Activated T-helper 1 cell treated with anti-CD3 and anti-CD28 coated beads, Interleukin-12 subunit alpha, Interleukin-12 subunit beta, Interleukin-2, Interleukin-4 antibody, amounts not matched to agents 30 ng/mL and 10 ng/mL and 1 ng/mL, durations not matched to agents 14 hours and 24 hours and 36 hours (primary cell): ENCODE measurements at regions not wholly inside any gene's neighbourhood (a gene's known extent, or its start where the extent isn't known, plus 50 kb on each side); places are given as distances from the start of the nearest gene placed in this dataset.

Experiments
- DNase-seq: peaks from one replicate; pipeline ENCODE4 v3.0.0; 2021; ENCODE audit warnings: low spot score
- H3K27ac Mint-ChIP-seq: one replicate; pipeline ENCODE4 v1.8.0; 2021; ENCODE audit warnings: mild to moderate bottlenecking, mixed read lengths
- H3K27me3 Mint-ChIP-seq: one replicate; pipeline ENCODE4 v1.8.0; 2022; ENCODE audit warnings: mild to moderate bottlenecking, moderate library complexity, mixed read lengths; ENCODE audit not compliant: insufficient read depth
- H3K36me3 Mint-ChIP-seq: one replicate; pipeline ENCODE4 v1.8.0; 2021; ENCODE audit warnings: low read depth, mixed read lengths
- H3K4me1 Mint-ChIP-seq: one replicate; pipeline ENCODE4 v1.8.0; 2021; ENCODE audit warnings: low read depth, mixed read lengths
- H3K4me3 Mint-ChIP-seq: one replicate; pipeline ENCODE4 v1.8.0; 2021; ENCODE audit warnings: mild to moderate bottlenecking, moderate library complexity, mixed read lengths
- H3K9me3 Mint-ChIP-seq: one replicate; pipeline ENCODE4 v1.8.0; 2021; ENCODE audit warnings: mixed read lengths
- intact Hi-C: fragments of 100-400 bp; cut with micrococcal nuclease; formaldehyde crosslinking; loops from one replicate; pipeline ENCODE4 v1.15.1; 2024

DNA sequence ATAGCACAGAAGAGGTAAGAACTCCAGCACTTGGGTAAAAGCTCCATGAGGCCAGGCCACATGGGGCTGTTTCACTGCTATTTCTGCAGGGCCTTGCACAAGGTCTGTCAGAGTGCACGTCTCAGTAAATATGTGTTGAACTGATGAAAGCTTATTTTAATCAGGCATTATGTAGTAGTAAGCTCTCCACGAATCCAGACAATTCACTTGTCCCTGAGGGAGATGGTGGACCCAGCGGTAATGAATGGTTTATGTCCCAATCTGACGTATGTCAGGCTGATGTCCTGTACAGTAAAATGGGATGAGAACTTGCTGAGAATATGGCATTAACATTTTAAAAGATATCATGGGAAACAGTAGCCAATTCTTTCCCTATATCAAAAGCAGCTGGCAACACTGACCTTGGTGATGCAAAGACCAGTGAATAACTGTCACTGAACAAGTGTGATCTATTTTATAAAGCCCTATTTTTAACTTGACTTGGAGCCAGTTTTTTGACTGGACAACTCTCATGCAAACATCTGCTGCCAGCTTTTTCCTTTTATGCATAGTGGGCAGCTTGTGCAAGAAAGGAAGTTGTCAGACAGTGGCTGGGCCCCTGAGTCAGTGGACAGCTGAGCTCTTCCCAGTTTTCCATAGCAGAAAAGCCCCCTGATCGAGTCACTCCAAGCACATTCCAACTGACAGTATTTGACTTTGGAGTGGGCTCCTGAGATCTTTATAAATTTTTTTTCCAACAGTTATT lies 519.8 kb upstream of the MDFIC2 start:
- intact Hi-C loops: no loop called here
- H3K4me1 Mint-ChIP-seq: no peaks in the 10 kb centered on the region
- peaks cover 9% of the 10 kb centered on the region for H3K27me3 Mint-ChIP-seq
- no peak overlapping the region for H3K27ac Mint-ChIP-seq
- H3K9me3 Mint-ChIP-seq: no peaks in the 10 kb centered on the region
- DNase-seq: no peak
- H3K36me3 Mint-ChIP-seq: no peaks in the 10 kb centered on the region
- no peak overlapping the region for H3K4me3 Mint-ChIP-seq

DNA sequence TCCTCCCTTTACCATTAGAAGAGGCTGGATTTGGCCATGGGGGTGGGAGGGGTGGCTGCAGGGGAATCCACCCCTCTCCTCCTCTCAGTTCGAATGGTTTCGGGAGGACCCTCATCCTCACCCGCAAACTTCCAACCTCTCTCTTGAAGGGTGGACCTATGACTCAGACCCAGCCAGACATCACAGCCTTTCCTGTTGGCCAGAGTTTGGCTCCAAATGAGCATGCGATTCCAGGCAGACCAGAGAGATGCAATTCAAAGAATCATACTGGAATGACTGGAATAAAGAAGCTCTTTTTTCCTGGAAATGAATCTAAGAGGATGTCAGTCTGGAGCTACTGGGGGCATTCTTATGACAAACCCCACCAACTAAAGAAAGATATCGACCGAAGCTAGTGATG lies 516.7 kb upstream of the MDFIC2 start:
- no peaks in the 10 kb centered on the region for H3K9me3 Mint-ChIP-seq
- intact Hi-C loops: no loop called here
- H3K36me3 Mint-ChIP-seq: no peaks in the 10 kb centered on the region
- no peak overlapping the region for H3K4me3 Mint-ChIP-seq
- no peaks in the 10 kb centered on the region for H3K4me1 Mint-ChIP-seq
- H3K27me3 Mint-ChIP-seq: peaks cover 4% of the 10 kb centered on the region
- DNase-seq: no peak
- H3K27ac Mint-ChIP-seq: no peak overlapping the region

DNA sequence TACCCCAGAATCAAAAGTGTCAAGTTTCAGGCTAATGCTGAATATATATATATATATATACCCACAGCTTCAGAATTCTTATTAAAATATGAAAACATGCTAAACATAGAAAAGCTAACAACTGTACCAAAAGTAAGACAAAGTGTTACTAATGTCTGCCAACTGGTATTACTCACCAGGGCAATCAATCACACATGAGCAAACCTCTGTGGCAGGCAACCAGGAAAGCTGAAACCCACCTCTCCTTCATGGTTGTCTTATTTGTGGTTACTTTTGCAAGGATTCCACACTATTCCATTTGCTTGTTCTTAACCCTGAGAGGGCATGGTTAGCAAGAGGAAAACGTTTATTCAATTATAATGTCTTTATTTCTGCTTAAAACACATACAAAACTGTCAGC lies 512.3 kb upstream of the MDFIC2 start:
- no peak overlapping the region for H3K27ac Mint-ChIP-seq
- intact Hi-C loops: no loop called here
- no peaks in the 10 kb centered on the region for H3K4me1 Mint-ChIP-seq
- H3K27me3 Mint-ChIP-seq: peaks cover 2% of the 10 kb centered on the region
- no peaks in the 10 kb centered on the region for H3K36me3 Mint-ChIP-seq
- H3K9me3 Mint-ChIP-seq: no peaks in the 10 kb centered on the region
- DNase-seq: no peak
- no peak overlapping the region for H3K4me3 Mint-ChIP-seq

DNA sequence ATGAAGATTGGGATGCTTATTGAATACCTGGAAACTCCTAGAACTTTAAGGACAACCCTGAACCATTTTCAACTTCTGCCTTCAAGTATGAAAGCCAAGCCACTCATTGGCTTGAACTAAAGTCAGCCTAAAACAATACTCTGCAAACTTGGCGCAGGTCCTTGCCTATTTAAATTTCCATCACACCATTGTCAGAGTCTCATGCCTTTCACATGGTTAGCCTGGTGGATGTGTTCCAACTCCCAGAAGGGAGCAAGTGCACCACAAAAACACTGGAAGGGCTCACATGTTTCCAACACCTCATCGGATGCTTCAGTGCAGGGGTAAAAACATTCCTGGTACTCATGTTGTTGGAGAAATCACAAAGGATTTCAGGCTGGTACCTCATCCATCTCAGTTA lies 511.6 kb upstream of the MDFIC2 start:
- no peak for DNase-seq
- intact Hi-C loops: no loop called here
- Mint-ChIP-seq H3K27ac (no peak overlapping the region), H3K4me3 (no peak overlapping the region), H3K27me3 (peaks cover 2% of the 10 kb centered on the region), H3K9me3 (no peaks in the 10 kb centered on the region), H3K4me1 (no peaks in the 10 kb centered on the region), H3K36me3 (no peaks in the 10 kb centered on the region)

GRCh38 chr3:70823622-70824021 lies 511.2 kb upstream of the MDFIC2 start:
- H3K4me3 Mint-ChIP-seq: no peak overlapping the region
- intact Hi-C loops: no loop called here
- no peaks in the 10 kb centered on the region for H3K36me3 Mint-ChIP-seq

DNA sequence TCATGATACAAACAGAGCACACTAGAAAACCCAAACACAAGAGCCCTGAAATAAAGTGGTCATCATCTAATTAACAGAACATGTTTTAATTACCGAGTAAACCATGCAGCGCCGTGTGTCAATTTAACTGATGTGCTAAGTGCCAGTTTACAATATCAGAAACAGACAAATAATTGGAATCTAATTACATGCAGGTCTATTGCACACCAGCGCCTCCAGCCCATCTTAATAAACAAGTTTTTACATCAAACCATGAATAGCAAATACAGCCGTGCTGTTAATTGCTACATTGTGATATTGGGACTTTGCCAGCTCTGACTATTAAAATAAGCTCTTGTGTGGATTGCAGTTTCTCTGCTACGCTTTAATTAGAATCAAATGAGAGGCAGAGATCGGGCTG lies 510.2 kb upstream of the MDFIC2 start:
- H3K9me3 Mint-ChIP-seq: no peaks in the 10 kb centered on the region
- H3K36me3 Mint-ChIP-seq: no peaks in the 10 kb centered on the region
- H3K27ac Mint-ChIP-seq: no peak overlapping the region
- DNase-seq: no peak
- no peak overlapping the region for H3K4me3 Mint-ChIP-seq
- no peaks in the 10 kb centered on the region for H3K27me3 Mint-ChIP-seq
- H3K4me1 Mint-ChIP-seq: no peaks in the 10 kb centered on the region
- intact Hi-C loops: no loop called here

More at GRCh38 chr3:70823622-70824021, 511.2 kb upstream of the MDFIC2 start:
- DNase-seq: no peak
- Mint-ChIP-seq H3K27ac (no peak overlapping the region), H3K9me3 (no peaks in the 10 kb centered on the region), H3K4me1 (no peaks in the 10 kb centered on the region), H3K27me3 (peaks cover 2% of the 10 kb centered on the region)

- no peaks in the 10 kb centered on the region for H3K4me1 Mint-ChIP-seq
- intact Hi-C loops: no loop called here
- no peak for DNase-seq
- H3K36me3 Mint-ChIP-seq: no peaks in the 10 kb centered on the region
- H3K4me3 Mint-ChIP-seq: no peak overlapping the region
- H3K9me3 Mint-ChIP-seq: peaks cover 2% of the 10 kb centered on the region
- no peaks in the 10 kb centered on the region for H3K27me3 Mint-ChIP-seq
- H3K27ac Mint-ChIP-seq: no peak overlapping the region
Observed at GRCh38 chr3:70821602-70822001, 509.2 kb upstream of the MDFIC2 start.

- H3K36me3 Mint-ChIP-seq: no peaks in the 10 kb centered on the region
- no peaks in the 10 kb centered on the region for H3K4me1 Mint-ChIP-seq
- no peak overlapping the region for H3K27ac Mint-ChIP-seq
- intact Hi-C loops: no loop called here
- peaks cover 6% of the 10 kb centered on the region for H3K9me3 Mint-ChIP-seq
- no peak overlapping the region for H3K4me3 Mint-ChIP-seq
- no peak for DNase-seq
- no peaks in the 10 kb centered on the region for H3K27me3 Mint-ChIP-seq
Observed at GRCh38 chr3:70820397-70820796, 508.0 kb upstream of the MDFIC2 start.

GRCh38 chr3:70818145-70818544 lies 505.7 kb upstream of the MDFIC2 start:
- intact Hi-C loops: no loop called here
- no peak for DNase-seq
- Mint-ChIP-seq H3K9me3 (peaks cover 6% of the 10 kb centered on the region), H3K4me1 (no peaks in the 10 kb centered on the region), H3K36me3 (no peaks in the 10 kb centered on the region), H3K27ac (no peak overlapping the region), H3K27me3 (no peaks in the 10 kb centered on the region), H3K4me3 (no peak overlapping the region)

GRCh38 chr3:70816346-70816745 lies 503.9 kb upstream of the MDFIC2 start:
- no peak for DNase-seq
- Mint-ChIP-seq H3K36me3 (no peaks in the 10 kb centered on the region), H3K4me3 (no peak overlapping the region), H3K27ac (no peak overlapping the region), H3K4me1 (no peaks in the 10 kb centered on the region), H3K9me3 (peaks cover 6% of the 10 kb centered on the region), H3K27me3 (no peaks in the 10 kb centered on the region)
- intact Hi-C loops: no loop called here

DNA sequence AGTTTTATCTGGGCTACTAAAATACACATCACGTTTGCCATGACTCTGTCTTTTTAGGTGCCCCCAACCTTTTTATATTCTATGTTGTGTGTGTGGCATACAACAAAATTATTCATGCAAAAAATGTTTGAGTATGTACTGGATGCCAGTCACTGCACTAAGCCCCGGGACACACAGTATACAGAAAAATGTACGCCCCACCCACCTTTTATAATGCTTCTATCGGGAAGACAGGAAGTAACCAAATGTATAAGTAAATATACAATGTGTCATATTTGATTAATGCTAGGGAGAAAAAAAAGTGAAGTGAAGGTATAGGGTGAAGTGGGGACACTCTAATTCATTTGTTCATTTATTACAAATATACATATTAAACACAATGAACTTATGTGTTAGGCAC lies 503.4 kb upstream of the MDFIC2 start:
- Mint-ChIP-seq H3K4me1 (no peaks in the 10 kb centered on the region), H3K27ac (no peak overlapping the region), H3K9me3 (peaks cover 6% of the 10 kb centered on the region), H3K36me3 (no peaks in the 10 kb centered on the region), H3K27me3 (no peaks in the 10 kb centered on the region), H3K4me3 (no peak overlapping the region)
- no peak for DNase-seq
- intact Hi-C loops: no loop called here

- Mint-ChIP-seq H3K36me3 (no peaks in the 10 kb centered on the region), H3K9me3 (peaks cover 6% of the 10 kb centered on the region), H3K27ac (no peak overlapping the region), H3K27me3 (no peaks in the 10 kb centered on the region), H3K4me3 (no peak overlapping the region), H3K4me1 (no peaks in the 10 kb centered on the region)
- intact Hi-C loops: no loop called here
- DNase-seq: no peak
Observed at GRCh38 chr3:70813311-70813710, 500.9 kb upstream of the MDFIC2 start.

GRCh38 chr3:70811880-70812279 lies 499.4 kb upstream of the MDFIC2 start:
- Mint-ChIP-seq H3K27ac (no peak overlapping the region), H3K4me1 (no peaks in the 10 kb centered on the region), H3K4me3 (no peak overlapping the region), H3K36me3 (no peaks in the 10 kb centered on the region), H3K9me3 (peaks cover 6% of the 10 kb centered on the region), H3K27me3 (no peaks in the 10 kb centered on the region)
- DNase-seq: no peak
- intact Hi-C loops: no loop called here

DNA sequence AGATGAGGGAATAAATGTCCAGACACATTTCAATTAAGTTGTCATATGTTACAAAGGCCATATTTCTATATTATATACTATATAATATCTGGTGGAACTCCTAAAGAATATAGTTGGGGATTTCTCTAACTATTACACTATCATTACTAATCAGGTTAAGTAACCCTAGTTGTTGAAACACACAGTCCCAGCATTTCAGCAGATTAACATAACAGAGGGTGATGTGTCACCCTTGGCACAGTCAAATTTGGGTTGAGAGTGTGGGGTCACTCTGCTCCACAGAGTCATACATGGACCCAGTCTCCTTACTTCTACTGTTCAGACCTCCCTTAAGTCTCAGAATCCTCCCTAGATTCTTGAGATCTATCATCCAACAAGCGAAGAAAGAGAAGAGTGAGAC lies 496.4 kb upstream of the MDFIC2 start:
- Mint-ChIP-seq H3K27ac (no peak overlapping the region), H3K9me3 (no peaks in the 10 kb centered on the region), H3K4me1 (no peaks in the 10 kb centered on the region), H3K27me3 (no peaks in the 10 kb centered on the region), H3K4me3 (no peak overlapping the region), H3K36me3 (no peaks in the 10 kb centered on the region)
- intact Hi-C loops: no loop called here
- no peak for DNase-seq
